ENCODE measurements at regions not wholly inside any gene's neighbourhood (a gene's known extent, or its start where the extent isn't known, plus 50 kb on each side); places are given as distances from the start of the nearest gene placed in this dataset.

DNA sequence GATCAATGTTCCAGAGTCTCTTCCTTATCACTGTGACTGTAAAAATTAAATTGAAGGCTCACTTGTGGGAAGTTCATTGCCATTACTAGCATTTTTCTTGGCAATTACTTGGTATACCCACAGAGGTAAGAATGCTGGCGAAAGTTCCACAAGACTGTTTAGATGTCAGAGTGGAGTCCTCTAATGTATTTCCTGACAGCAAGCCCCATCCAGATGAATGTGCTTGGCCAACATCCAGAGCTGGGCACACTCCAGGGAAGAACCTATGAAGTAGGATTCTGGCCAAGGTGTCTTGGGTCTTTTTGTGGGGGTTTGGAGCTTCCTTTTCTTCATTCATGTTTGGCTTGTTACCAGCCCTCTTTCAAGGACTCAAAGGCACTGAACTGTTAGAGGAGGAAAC, 473.6 kb downstream of the DMAC1 start:
- TF ChIP-seq, protein P1, sequence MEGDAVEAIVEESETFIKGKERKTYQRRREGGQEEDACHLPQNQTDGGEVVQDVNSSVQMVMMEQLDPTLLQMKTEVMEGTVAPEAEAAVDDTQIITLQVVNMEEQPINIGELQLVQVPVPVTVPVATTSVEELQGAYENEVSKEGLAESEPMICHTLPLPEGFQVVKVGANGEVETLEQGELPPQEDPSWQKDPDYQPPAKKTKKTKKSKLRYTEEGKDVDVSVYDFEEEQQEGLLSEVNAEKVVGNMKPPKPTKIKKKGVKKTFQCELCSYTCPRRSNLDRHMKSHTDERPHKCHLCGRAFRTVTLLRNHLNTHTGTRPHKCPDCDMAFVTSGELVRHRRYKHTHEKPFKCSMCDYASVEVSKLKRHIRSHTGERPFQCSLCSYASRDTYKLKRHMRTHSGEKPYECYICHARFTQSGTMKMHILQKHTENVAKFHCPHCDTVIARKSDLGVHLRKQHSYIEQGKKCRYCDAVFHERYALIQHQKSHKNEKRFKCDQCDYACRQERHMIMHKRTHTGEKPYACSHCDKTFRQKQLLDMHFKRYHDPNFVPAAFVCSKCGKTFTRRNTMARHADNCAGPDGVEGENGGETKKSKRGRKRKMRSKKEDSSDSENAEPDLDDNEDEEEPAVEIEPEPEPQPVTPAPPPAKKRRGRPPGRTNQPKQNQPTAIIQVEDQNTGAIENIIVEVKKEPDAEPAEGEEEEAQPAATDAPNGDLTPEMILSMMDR (IDR thresholded peaks at IDR 0.05) = no peak
- no peak for TF ChIP-seq NRF1 (IDR thresholded peaks at IDR 0.05; ENCODE audit: low read depth, low read length)

Measured in SK-N-SH (cell line).